Right renal cortex interstitium (tissue), 3 donors: ENCODE measurements at regions not wholly inside any gene's neighbourhood (a gene's known extent, or its start where the extent isn't known, plus 50 kb on each side); places are given as distances from the start of the nearest gene placed in this dataset.

Experiments
- DNase-seq, 3 donors: peaks; one replicate each; pipeline ENCODE4 v3.0.0-alpha.2; 2013; ENCODE audit warnings: low read depth in 3 of 3, low spot score in 2 of 3

DNA sequence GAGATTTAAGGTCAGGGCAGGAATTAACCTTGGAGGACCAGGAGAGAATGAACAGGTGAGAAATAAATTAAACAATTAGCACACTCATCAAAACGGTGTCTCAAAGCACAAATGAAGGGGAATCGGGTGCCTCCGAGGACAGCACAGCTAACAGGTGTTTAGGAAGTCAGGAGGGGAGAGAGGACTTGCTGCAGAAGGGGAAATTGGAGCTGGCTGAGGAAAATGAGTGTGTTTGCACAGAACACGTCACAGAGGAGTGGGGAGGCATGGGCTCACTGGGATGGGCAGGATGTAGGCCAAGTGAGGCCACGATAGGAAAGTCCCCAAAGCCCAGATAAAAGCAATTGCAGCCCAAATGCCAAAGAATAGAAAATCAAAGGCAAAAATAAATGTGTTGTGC lies 121.7 kb downstream of the ZNF664 start:
- no peak for DNase-seq

DNA sequence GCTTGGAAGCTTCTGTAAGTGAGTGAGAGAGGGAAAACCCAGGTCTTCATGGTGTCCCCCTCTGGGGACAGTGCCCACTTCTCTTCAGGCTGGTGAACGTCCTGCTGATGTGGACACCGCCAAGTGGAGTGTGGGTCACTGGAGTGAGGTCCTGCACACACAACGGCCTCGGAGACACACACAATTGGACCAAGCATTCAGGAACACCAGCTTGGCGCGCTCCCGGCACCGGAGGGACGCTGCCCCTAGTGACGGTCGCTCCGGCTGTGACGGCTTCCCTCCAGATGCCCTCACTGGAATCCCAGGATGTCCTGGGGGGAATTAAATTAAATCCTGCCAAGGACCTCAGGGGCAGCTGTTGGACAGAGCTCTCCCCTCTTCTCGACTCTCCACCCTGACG lies 123.1 kb downstream of the ZNF664 start:
- no peak for DNase-seq

DNA sequence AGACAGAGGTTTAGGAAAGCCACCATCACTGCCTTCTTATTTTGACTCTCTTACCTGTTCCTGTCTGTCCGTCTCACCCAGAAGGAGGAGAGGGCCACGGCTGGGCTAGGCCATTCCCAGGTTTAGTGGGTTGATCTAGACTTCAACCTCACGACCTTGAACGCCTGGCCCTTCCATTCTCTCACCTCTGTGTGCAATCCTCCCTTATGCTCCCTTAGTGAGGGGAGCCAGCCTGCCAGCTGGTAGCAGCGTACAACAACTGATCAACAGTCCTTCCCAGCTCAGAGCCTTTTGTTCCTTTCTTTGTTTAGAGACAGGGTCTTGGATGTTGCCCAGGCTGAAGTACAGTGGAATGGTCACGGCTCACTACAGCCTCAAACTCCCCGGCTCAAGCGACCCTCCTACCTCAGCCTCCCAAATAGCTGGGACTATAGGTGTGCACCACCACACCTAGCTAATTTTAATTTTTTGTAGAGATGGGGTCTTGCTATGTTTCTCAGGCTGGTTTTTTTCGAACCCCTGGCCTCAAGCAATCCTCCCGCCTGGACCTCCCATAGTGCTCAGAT lies 123.9 kb downstream of the ZNF664 start:
- DNase-seq = no peak

DNA sequence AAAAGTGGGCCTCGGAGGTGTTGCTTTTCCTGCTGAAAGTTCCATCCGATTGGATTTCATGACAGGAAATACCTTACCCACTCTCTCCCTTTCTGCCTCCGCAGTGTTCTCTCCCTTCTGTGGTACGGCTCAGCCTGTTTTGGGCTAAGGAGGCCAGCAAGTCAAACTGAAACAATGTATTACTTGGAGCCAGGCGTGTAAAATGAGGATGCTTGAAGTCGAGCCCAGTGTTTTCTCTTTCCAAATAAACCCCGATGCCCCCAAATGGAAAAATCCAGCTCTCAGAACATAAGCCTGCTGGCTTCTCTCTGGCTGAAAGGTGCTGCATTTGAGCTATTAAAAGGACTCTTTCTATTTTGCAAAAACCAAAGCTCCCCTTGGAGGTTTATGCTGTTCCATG lies 124.7 kb downstream of the ZNF664 start:
- DNase-seq = no peak

DNA sequence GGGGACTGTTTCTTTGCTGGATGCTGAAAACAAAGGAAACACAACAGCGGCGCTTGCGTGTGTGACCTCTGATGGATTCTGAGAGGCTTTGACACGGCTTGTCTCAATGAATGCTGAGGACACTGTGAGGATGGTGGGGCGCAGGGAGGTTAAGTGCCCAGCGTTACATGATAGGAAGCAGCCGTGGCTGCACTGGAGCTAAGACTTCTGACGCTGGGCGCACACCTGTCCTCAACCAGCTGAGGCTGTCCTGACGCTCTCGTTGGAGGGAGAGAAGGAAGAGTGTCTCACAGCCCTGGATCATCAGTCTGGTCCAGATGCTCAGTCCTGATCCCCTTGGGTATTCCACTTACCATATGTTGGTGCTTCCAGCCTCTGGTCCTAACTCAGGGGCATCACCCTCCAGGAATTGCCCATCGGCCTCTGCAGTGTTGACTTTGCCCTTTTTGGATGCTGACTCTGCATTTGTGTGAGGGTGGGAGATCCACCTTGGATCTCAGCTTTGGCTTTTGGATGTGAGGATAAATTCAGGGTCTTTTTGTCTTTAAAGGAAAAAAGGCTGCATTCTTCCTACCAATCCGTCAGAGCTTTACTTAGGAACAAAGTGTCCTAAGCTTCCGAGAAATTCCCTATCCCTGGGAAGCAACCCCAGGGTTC lies 125.2 kb downstream of the ZNF664 start:
- DNase-seq = no peak

DNA sequence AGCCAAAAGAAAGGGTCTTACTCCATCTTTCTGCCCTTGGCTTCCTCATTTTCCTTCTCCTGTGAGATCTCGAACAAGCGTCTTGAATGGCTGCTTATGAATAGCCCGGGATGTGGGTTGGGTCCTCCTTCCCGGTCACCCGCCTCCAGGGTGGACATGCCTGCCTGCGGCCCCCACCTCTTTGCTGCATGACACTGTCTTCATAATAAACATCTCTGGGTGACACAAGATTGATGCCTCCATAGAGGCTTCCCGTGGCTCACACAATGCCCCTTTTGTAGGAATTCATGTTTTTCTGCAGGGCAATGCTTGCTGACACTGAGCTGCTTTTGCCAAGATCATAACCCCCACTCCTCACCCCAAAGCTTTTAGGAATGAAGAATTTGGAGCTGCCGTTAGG lies 125.9 kb downstream of the ZNF664 start:
- no peak for DNase-seq

DNA sequence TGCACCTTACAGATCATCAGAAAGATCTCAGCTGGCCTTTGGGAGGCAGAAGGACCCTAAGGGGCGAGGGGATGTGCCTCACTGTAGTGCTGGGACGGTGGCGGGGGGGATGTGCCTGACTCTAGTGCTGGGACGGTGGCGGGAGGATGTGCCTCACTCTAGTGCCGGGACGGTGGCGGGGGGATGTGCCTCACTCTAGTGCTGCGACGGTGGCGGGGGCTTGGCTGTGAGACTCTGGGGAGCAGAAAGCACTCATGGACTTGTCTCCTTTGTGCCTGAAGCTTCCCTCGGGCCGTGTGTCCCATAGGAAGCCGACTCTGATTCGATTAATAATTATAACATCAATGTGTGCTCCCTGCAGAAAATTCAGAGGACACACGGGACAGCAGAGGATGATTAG lies 126.6 kb downstream of the ZNF664 start:
- DNase-seq = no peak

DNA sequence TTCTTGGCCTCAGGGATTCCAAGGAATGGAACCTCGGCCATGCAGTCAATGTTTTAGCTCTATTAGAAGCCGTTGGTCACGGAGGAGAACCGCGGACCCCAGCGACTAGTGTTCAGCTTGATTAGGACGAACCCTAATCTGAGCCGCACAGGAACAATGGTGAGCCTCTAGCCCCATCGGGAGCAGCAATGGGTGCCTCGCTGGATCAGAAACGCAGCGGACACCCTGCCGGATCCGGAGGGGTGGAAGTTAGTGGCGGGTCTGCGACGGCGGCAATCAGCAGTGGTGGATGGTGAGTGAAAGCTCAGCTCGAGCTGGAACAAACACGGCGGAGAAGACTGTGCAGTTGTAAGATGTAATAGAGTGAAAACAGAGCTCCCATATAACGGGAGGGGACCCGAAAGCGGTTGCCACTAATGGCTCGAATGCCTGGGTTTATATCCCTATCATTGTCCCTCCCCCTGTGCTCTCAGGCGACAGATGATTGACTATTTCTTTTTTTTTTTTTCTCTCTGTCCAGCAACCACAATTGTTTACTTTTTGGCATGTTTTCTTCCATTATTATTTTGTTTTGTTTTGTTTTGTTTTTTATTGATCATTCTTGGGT lies 127.7 kb downstream of the ZNF664 start:
- DNase-seq = no peak

DNA sequence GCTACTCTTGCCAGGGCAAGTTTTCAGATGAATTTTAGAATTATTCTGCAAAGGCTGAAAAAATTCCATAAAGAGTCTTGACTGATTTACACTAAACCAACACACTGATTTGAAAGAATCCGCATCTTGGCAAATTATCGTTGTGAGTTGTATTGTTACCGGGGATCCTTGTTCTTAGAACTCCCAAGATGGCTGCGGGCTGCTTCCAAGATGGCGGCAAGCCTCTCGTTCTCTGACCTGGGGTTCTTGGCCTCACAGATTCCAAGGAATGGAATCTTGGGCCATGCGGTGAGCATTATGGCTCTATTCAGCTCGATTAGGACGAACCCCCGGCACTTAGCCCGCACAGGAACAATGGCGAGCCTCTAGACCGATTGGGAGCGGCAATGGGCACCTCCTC lies 132.5 kb downstream of the ZNF664 start:
- DNase-seq = no peak

DNA sequence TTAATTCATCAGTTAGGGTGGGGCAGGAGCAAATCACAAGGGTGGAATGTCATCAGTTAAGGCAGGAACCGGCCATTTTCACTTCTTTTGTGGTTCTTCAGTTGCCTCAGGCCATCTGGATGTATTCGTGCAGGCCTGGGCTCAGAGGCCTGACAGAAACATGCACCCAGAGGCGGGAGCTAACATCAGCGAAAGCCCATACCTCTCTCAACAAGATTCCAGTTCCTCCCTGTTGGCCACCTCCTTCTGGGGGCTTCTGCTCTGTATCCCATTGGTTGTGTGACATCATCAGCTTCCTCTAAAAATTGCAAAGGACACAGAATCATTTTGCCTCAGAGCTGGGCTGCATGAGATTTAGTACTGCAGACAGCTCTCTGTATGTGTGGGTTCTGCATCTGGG lies 134.3 kb downstream of the ZNF664 start:
- no peak for DNase-seq

DNA sequence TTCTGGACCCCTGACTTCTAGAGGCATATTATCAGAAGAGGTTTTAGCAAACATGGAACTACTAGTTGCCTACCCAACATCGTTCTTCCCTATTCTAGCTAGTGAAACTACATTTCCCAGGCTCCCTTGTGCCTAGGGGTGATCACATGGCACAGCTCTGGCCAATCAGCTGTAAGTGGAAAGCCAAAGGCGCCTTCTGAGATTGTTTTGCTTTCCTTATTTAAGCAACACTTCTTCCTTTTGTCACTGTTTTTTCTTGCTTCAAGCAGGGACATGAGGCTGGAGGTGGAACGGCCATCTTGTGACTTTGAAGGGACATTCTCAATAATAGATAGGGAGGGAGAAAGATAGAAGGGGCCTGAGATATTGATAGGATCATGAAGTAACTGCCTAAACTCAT lies 136.7 kb downstream of the ZNF664 start:
- no peak for DNase-seq

DNA sequence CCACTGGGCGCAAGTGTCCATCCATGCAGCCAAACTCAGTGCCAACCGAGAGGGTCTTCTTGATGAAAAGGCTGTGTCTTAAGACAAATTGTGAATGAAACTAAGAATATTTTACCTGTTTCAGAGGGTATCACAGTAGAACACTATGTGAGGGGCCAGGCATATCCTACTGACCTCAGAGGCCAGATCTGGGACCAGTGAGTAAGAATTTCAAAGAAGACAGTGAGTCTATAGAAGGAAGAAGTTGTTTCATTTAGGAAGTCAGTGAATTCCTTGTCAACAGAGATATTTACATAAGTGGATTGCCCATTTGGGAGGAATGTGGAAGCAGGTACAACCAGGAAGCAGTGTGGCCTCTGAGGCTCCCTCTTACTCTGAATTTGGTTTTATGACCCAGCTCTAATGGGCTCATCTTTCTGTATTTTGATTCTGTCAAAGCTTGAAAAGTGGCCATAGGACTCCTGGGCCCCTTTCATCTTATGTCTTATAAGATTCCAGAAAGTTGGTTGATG lies 137.4 kb downstream of the ZNF664 start:
- no peak for DNase-seq

DNA sequence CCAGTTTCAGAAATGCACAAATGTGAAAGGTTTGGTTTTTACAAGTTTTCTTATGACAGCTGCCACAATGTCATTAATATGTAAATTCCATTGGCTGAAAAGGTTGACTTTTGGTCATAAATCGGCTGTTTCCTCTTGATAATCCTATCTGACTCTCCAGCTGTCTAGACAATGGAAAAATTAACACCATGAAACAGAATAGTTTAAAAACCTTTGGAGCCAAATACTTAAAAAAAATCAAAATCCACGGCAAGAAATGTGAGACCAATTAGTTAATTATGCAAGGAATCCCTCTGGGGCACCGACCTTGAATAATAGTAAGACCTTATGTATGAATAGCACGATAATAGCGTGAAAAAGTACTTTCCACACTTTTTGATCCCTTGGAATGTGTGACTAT lies 138.0 kb downstream of the ZNF664 start:
- no peak for DNase-seq

DNA sequence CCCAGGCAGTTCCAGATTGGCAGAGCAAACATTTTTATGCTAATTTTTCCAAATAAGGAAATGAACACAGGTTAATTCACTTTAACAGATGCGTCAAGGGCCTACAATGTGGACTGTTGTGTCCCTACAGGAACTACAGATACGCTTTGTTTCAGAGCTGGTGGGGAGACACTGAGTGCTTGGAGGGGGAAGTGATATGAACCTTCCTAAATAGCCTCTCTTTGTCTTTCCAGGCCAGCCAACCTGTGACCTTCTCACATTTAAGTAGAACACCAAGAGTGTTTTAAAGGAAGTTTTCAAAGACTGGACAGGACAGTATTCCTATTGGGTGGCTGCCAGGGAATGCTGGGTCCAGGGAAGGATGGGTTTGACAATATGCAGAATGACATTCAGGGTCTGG lies 141.3 kb downstream of the ZNF664 start:
- DNase-seq = no peak

DNA sequence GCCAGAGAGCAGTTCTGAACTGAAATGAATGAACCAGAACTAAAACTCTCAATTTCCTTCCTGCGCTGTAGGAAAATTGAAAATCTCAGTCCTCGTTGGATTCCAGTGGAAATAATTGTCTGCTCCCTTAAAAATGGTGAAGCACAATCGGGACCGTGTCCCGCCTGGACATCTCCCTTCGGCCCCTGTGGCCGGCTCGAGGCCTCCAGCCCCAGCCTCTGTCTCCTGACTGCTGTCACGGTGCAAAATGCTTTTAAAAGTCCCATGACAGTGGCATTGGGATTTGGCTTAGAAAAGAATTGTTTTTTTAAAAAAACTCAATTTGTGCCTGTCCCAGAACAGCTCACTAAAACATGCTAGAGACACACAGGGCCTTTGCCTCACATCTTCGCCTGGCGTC lies 142.5 kb downstream of the ZNF664 start:
- no peak for DNase-seq

DNA sequence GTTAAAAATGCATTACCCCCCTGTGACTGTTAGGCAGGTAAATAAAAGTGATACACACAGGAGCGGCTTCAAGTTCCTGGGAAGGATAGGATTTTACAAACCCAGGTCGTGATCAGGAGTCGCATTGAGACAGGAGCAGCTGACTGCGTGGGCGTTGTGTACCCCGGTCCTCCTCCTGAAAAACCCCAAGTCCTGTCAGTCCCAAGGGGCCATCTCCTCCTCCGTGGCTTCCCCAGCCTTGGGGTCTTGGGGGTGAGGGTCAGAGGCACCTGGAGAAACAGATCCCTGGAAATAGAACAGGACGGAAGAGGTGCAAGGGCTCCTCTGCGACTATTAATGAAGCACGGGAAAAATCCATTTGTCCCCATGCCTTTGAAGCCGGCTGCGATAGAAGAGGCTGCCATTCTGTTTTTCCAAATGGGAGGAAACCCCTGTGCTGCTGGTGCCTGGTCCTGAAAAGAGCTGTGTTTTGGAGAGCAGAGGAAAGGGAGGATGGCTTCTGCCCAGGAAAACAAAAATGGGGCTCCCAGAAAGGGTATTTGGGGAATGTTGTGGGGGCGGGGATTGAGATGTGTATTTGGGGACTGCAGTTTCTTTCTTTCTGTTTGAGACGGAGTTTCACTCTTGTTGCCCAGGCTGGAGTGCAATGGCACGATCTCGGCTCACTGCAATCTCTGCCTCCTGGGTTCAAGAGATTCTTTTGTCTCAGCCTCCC lies 143.1 kb downstream of the ZNF664 start:
- DNase-seq = no peak

DNA sequence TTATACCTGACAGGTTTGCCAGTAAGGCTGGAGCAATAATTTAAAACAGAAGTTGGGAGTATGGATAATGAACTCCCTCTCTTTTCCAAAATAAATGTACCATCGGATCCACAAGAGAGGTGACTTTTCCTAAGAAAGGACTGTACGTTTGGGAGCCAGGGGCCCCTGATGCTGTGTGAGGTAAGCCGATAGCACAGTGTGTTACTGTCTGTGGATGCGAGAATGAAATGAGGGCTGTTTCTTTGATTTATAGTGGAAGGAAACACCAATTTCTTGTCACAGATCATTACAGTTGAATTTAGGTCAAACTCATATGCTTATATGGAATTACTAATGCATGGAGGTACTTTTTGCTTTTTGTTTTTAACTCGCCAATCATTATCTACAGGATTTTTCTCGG lies 147.7 kb downstream of the ZNF664 start:
- DNase-seq = no peak

DNA sequence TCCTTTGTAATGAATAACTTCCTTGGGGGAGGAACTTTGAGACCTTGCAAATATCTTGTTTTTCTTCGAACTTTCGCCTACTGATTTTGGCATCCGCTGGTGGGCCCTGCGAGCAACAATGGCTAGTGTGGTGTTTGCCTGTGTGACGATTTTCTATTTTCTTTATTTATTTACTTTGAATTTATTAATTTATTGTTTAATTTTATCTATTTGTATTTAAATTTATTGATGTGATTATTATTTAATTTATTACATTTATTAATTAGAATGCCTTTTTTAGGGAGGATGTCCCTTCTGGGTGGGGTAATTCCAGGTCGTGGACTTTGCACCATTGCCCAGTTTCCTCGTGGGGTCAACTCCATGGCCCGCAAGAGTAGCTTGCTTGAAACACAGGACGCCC lies 149.7 kb downstream of the ZNF664 start:
- no peak for DNase-seq

DNA sequence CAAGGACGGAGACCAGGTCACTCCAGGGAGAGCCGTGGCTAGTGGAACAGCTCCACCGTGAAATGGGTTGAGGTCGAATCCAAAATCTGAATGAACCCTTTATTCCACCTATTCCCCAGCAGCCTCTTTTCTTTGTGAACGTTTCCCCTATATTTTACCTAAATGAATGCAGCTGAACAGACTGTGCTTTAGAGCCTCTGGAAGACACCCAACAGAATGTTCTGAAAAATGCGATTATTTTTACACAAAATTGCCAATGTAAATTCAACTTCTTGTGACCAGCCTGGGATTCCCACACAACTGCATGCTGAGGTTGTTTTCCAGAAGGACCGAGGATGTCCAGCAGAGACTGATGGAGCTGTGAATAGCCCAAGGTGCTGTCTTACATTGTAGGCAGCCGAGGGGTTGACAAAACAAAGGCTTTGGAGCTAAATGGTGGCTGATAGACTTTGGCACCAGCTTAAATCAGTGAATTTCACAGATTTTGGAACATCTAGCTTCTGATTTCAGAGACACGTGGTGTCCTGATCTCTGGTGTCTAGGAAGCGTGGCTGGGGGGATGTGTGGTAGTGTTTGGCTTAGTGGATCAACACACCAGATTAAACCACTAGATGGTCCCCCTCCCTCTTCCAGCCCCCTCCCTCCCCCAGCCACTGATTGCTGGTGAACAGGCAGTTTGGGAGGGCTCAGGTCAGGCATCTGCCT lies 150.4 kb downstream of the ZNF664 start:
- DNase-seq = no peak

DNA sequence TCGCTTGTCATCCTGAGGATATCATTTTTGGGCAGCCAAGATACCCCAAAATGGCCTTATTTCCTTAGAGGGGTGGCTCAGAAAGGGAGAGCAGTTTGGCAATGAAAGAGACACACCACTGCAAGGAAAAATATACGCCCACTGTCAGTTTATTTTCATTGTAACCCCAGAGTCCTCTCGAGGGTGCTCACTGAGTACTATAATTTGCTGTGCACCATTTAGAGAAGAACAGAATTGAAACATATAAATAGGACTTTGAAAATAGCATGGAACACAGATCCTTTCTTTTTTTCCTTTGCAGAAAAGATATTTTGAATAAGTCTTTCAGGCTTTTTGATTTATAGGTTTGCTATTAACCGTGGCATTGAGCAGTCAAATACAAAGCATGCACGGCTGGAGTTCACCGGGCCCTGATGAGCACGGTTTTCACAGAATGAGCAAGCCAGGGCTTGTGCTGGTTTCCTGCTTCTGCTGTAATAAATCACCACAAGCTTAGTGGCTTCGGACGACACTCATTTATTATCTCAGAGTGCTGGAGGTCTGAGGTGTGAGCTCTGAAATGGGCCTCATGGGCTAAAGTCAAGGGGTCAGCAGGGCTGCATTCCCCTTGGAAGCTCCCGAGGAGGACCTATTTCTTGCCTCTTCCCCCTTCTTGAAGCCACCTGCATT lies 152.3 kb downstream of the ZNF664 start:
- no peak for DNase-seq
